ENCODE measurements at regions not wholly inside any gene's neighbourhood (a gene's known extent, or its start where the extent isn't known, plus 50 kb on each side); places are given as distances from the start of the nearest gene placed in this dataset.

- no peak for DNase-seq (ENCODE audit: low read depth)
Measured at GRCh38 chr4:83862471-83862870, 326.6 kb downstream of the GPAT3 start.

DNA sequence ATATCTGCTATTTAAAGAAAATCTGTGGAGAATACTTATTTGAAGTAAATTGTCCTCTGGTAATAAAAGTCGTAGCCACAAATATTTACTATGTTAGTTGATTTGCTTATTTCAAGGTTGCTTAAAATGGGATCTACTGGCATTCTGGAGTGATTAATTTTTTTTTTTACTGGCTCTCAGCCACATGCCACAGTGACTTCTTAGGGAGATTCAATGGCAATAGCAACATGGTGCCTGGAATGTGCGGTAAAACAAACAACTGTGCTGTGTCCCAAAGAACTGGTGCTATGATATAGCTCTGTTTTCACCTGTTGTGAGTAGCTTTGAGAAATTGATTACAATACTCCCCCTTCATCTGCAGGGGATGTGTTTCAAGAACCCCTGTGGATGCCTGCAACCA, 324.3 kb downstream of the GPAT3 start:
- no peak for DNase-seq (ENCODE audit: low read depth)

DNA sequence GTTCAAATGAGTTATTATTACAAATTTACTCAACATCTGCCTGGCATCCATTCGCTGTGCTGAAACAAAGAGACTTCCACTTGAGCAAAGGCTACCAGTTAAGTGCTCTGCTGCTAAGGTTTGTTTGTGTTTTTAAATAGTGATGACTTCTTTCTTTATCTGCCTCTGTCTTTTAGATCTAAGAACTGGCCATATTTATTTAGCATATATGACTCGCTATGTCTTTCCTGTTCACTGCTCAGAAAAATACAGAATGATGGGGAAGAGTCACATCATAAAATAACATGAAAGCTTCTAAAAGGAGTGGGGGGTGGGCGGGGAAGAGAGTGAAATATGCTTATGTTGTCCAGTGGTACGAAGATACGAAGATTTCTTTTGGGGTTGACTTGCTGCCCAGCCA, 322.2 kb downstream of the GPAT3 start:
- peak; percentile 23 for DNase-seq (ENCODE audit: low read depth)

DNA sequence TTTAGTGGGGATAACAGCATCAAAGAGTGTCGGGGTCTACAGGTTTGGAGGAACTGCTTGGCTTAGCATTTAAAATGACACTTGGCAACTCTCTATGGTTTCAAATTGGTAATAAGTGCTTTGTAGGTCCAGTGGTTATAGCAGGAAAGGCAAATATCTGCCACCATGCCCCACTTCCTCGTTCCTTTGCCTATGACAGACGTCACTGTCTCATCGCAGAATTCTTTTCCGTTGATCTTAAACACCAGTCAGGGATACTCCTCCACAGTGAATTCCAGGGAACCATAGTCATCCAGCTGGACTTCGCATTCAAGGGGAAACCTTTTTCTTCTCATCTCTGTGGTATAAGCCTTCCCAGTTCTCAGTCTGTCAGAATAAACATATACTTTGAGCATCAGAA, 319.1 kb downstream of the GPAT3 start:
- peak; percentile 91 for DNase-seq (ENCODE audit: low read depth)

- DNase-seq (ENCODE audit: low read depth) = peak; percentile 73
Measured at GRCh38 chr4:83852085-83852451, 316.2 kb downstream of the GPAT3 start.

- DNase-seq (ENCODE audit: low read depth) = peak; percentile 66
Measured at GRCh38 chr4:83851261-83852084, 315.6 kb downstream of the GPAT3 start.

DNA sequence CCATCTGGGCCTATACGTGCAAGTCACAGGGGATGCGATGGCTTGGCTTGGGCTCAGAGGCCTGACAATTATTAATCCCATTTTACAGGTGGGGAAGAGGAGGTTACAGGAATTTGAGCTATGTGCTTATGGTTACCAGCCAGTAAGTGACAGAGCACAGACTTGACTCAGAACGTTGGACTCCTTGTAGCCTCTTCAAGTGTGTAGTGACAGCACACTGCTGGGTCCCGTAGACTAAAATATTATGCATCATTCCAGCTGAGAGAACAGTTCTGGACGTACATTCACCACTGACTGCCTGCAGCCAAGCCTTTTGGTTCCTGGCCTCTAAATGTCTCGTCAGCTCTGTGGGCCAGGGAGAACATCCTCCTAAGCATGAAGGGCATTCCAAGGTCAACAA, 314.5 kb downstream of the GPAT3 start:
- DNase-seq (ENCODE audit: low read depth) = peak; percentile 31

- no peak for DNase-seq (ENCODE audit: low read depth)
Measured at GRCh38 chr4:83846193-83846830, 310.4 kb downstream of the GPAT3 start.

DNA sequence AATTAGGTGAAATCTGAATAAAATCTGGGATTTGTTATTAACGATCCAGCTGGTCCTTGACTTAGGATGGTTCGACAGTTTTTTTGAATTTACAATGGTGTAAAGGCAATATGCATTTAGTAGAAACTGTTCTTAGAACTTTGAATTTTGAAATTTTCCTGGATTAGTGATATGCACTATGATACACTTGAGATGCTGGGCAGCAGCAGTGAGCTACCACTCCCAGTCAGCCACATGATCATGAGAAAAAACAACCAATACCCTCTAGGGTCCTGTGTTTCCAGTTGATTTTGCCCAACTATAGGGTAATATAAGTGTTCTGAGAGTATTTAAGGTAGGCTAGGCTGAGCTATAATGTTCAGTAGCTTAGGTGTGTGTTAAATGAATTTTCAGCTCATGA, 303.7 kb downstream of the GPAT3 start:
- DNase-seq (ENCODE audit: low read depth) = no peak

DNA sequence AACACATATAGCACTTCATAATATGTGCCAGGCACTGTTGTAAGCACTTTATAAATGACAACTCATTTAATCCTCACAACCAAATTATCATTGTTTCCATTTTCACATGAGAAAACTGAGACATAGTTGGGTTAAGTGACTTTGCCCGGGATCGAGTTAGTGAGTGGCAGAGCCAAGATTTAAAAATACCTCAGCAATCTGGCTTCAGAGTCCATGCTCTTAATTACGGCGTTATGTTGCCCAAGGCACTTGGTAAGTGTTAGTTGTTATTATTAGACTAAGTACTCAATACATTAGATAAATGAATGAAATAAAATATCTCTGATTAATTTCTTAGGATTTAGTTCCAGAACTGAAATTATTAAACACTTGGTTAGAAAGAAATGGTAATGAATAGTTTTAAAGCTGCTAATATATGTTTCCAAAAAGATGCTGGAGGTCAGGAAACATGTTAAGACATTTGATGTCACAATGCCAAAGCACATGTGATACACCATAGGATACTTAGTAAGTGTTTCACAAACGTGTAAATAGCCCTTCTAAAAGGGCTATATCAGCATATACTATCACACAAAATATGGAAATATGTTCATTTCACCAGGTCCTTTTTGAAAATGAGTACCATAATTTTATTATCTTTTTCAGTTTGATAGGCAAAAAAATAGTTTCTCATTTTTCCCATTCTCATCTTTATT, 301.9 kb downstream of the GPAT3 start:
- no peak for DNase-seq (ENCODE audit: low read depth)

DNA sequence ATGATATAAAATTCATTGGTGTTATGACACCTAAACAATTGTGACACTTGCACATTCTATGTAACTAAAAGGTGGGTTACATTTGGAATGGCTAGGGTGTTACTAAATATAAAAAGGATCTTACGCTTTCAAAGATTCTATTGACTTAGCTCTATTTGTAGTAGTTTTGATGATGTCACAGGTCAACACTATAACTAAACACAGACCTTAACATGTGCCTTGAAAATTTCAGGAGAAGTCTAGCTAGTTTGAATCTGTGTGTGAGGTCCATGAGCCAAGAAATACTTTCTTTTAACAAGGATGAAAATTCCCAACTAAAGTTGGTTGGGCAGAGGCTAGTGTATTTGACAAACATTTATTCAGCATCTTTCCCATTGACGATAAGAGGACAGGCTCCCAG, 298.0 kb downstream of the GPAT3 start:
- no peak for DNase-seq (ENCODE audit: low read depth)

GRCh38 chr4:83832110-83832825, 296.4 kb downstream of the GPAT3 start:
- no peak for DNase-seq (ENCODE audit: low read depth)

- no peak for DNase-seq (ENCODE audit: low read depth)
Measured at GRCh38 chr4:83831588-83831987, 295.7 kb downstream of the GPAT3 start.

DNA sequence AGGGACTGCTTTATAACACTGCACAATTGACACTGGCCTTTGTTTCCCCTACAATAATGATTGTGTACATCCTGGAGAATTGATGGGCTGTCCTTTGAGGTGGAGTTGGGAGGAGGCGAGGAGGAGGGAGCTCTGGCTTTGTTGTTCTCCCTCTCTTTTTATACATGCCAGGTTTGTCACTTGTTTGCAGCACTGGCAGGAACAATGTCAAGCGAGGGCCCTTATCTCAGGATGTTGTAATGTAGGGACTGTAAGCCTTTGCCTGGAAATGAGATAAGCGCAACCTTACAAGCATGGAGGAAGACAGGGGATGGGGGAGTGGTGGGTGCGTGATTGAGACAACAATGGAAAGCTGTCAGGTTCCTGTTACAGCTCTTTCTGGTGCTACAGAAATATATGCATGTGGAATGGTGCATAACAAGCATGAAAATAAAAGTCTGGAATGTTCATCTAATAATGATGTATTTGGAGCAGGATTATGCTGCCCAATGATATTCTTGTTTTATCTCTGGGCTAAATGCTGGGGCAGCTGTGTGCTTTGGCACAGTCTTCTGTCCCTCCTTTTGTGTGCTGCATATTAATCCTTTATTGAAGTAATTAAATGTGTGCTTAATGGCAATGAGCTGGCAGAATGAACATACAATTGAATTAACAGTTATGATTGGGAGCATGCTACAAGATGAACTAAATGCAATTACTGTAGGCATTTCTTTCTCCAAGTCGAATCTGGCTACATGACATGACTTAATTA, 294.4 kb downstream of the GPAT3 start:
- no peak for DNase-seq (ENCODE audit: low read depth)

DNA sequence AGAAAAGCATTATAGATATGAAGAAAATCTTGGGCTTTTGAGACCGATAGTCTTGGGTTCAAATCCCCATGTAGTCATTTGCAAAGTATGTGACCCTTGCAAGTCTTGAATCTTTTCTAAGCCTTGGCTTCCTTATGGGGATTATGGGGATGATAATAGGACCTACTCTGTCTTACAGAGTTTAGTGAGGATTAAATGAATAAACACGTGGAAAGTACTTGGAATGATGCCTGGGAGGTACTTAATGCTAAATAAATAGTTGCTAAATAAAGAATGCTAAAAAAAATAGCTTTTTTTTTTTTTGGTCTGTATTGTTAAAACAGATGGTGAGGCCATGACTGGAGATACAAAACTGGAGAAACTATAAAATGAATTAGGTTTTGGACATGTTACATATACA, 292.7 kb downstream of the GPAT3 start:
- DNase-seq (ENCODE audit: low read depth) = peak; percentile 14

GRCh38 chr4:83821493-83821892, 285.6 kb downstream of the GPAT3 start:
- no peak for DNase-seq (ENCODE audit: low read depth)

DNA sequence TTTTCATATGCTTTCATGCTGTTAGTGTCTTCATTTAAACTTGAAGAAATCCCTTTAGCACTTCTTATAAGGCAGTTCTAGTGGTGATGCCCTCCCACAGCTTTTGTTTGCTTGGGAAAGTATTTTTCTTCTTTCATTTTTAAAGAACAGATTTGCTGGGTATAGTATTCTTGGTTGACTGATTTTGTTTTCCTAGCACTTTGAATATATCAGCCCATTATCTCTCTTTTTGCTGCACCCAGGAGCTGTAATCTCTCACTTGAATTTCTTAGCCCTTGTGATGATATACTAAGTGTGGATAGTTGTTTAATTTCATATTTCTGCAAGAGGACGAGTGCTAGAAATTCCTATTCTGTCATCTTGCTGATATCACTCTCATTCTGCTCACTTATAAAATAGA, 283.7 kb downstream of the GPAT3 start:
- DNase-seq (ENCODE audit: low read depth) = no peak

DNA sequence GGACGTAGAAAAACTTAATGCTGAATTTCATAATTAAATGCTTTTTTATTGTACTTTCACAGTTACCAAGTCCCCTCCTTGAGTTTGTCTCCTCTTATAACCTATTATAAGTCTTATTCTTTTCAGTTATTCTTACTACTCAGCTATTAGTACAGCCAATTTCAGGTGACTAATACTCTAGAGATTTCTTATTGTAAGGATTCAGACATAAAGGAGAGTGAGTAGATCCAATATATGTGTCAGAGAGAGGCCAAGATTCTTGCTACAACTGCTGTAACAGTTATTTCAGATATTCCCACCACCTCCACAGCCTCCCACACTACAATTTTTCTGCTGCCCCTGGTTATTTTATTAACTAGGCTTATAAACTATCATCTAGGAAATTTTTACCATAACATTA, 274.5 kb downstream of the GPAT3 start:
- peak; percentile 2 for DNase-seq (ENCODE audit: low read depth)

GRCh38 chr4:83809581-83809980, 273.7 kb downstream of the GPAT3 start:
- no peak for DNase-seq (ENCODE audit: low read depth)

DNA sequence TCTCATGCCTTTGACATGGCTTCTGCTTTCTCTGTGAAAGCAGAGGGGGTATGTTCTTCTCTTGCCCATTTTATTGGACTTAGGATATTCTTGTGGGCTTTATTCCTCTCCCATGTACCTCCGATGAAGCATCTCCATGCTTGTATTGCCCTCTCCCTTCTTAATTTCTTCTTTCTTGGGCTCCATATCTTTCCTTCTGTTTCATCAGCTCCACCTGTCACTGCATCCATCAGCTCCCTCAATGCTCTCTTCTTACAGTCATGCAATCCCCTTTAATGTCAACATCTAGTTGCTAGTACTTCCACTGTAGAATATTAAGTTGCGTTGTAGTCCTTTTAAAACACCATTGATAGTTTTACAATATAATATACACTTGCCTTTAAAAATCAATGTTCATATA, 257.6 kb downstream of the GPAT3 start:
- no peak for DNase-seq (ENCODE audit: low read depth)

GRCh38 chr4:83785891-83786290, 250.0 kb downstream of the GPAT3 start:
- no peak for DNase-seq (ENCODE audit: low read depth)

Data from LHCN-M2 (cell line).